B cell (primary cell): ENCODE measurements at regions not wholly inside any gene's neighbourhood (a gene's known extent, or its start where the extent isn't known, plus 50 kb on each side); places are given as distances from the start of the nearest gene placed in this dataset.

Experiments
- ATAC-seq: fragments of 200-7000 bp; cut with Tn5 transposase; one replicate; pipeline ENCODE4 v1.10.0; 2021; ENCODE audit warnings: low read depth, mild to moderate bottlenecking, moderate number of reproducible peaks, moderate library complexity
- CTCF ChIA-PET: fragments of 350-600 bp; sonication (Branson Sonifier 250); formaldehyde crosslinking; loops from one replicate; lab custom pipeline; 2021; ENCODE audit warnings: antibody characterized with exemption, inconsistent platforms; lab: Charles Lee
- POLR2A ChIA-PET: fragments of 350-600 bp; sonication (Branson Sonifier 250); formaldehyde crosslinking; loops from one replicate; lab custom pipeline; 2021; ENCODE audit warnings: antibody characterized with exemption; lab: Charles Lee
- DNase-seq: peaks from one replicate; pipeline ENCODE4 v3.0.0; 2013
- H2AFZ ChIP-seq: 2 replicates; pipeline ENCODE4 v1.6.1; 2012; ENCODE audit warnings: mild to moderate bottlenecking, low read depth, low read length; ENCODE audit not compliant: insufficient read depth, poor library complexity, severe bottlenecking
- H3K27ac ChIP-seq, 2 donors: 1 replicate in 1 of 2; 2 replicates in 1 of 2; pipeline ENCODE4 v1.5.1; 2012 to 2013; ENCODE audit warnings: low read length in 2 of 2, mild to moderate bottlenecking in 2 of 2, moderate library complexity in 1 of 2
- H3K27me3 ChIP-seq, 4 experiments: fragments of 200-600 bp in 1 of 4; sonication (generic) in 1 of 4; replicated peaks in 1 of 4; 1 replicate in 2 of 4; 2 replicates in 2 of 4; pipeline versions ENCODE4 v1.6.1 to v1.7.0; 2013 to 2016; ENCODE audit warnings: low read length in 3 of 4, mild to moderate bottlenecking in 2 of 4, mixed read lengths in 1 of 4, moderate library complexity in 1 of 4; ENCODE audit not compliant: insufficient read depth in 4 of 4, control insufficient read depth in 3 of 4; ENCODE audit errors: control extremely low read depth in 1 of 4
- H3K36me3 ChIP-seq, 2 experiments: replicated peaks in 1 of 2; 1 replicate in 1 of 2; 2 replicates in 1 of 2; pipeline versions ENCODE4 v1.6.1 to v1.7.1; 2013; ENCODE audit warnings: low read length in 1 of 2; ENCODE audit not compliant: insufficient read depth in 2 of 2, control insufficient read depth in 1 of 2; ENCODE audit errors: control extremely low read depth in 1 of 2, extremely low read depth in 1 of 2
- H3K4me1 ChIP-seq, 2 donors: fragments of 200-600 bp in 1 of 2; sonication (generic) in 1 of 2; 1 replicate in 1 of 2; 2 replicates in 1 of 2; pipeline versions ENCODE4 v1.5.1 to v1.6.1; 2013 to 2017; ENCODE audit warnings: low read length in 2 of 2; ENCODE audit not compliant: control insufficient read depth in 2 of 2, insufficient read depth in 2 of 2
- H3K4me2 ChIP-seq: replicated peaks from 2 replicates; pipeline ENCODE3; 2012; ENCODE audit warnings: mild to moderate bottlenecking, low read depth, low read length; ENCODE audit not compliant: poor library complexity, severe bottlenecking
- H3K4me3 ChIP-seq, 5 experiments: fragments of 200-600 bp in 1 of 5; sonication (generic) in 1 of 5; 1 replicate in 3 of 5; 2 replicates in 2 of 5; pipeline versions ENCODE4 v1.5.1 to v1.7.0; 2011 to 2016; ENCODE audit warnings: low read length in 4 of 5, mild to moderate bottlenecking in 4 of 5, low read depth in 2 of 5, control low read depth in 1 of 5, moderate library complexity in 1 of 5; ENCODE audit not compliant: insufficient read depth in 1 of 5; ENCODE audit errors: control extremely low read depth in 1 of 5, extremely low read depth in 1 of 5
- H3K79me2 ChIP-seq: fragments of 200-600 bp; sonication (generic); one replicate; pipeline ENCODE4 v1.6.0; 2016; ENCODE audit warnings: low read length; ENCODE audit not compliant: control insufficient read depth, insufficient read depth
- H3K9ac ChIP-seq: fragments of 200-600 bp; sonication (generic); 2 replicates; pipeline ENCODE4 v1.6.1; 2017; ENCODE audit warnings: mild to moderate bottlenecking, low read length, moderate library complexity
- H3K9me3 ChIP-seq, 3 donors: one replicate each; pipeline versions ENCODE4 v1.6.1 to v1.7.1; 2013; ENCODE audit warnings: low read length in 2 of 3; ENCODE audit not compliant: control insufficient read depth in 2 of 3, insufficient read depth in 1 of 3; ENCODE audit errors: control extremely low read depth in 1 of 3
- H4K20me1 ChIP-seq: 2 replicates; pipeline ENCODE4 v1.6.0; 2012; ENCODE audit warnings: mild to moderate bottlenecking, low read length; ENCODE audit not compliant: insufficient read depth, control insufficient read depth, poor library complexity, severe bottlenecking
- H3K27ac Mint-ChIP-seq: one replicate; pipeline ENCODE4 v1.8.0; 2021; ENCODE audit warnings: mixed read lengths
- H3K27me3 Mint-ChIP-seq: one replicate; pipeline ENCODE4 v1.8.0; 2021; ENCODE audit warnings: mixed read lengths
- H3K4me1 Mint-ChIP-seq: one replicate; pipeline ENCODE4 v1.8.0; 2021; ENCODE audit warnings: mixed read lengths
- H3K4me3 Mint-ChIP-seq: one replicate; pipeline ENCODE4 v1.8.0; 2021; ENCODE audit warnings: mixed read lengths
- H3K9me3 Mint-ChIP-seq: one replicate; pipeline ENCODE4 v1.8.0; 2022; ENCODE audit warnings: mixed read lengths; ENCODE audit not compliant: insufficient read depth
- CTCF ChIP-seq: fragments of 200-600 bp; IDR thresholded peaks from one replicate; pipeline ENCODE4 v1.8.0; 2022; ENCODE audit warnings: antibody characterized with exemption, mild to moderate bottlenecking
- EZH2 ChIP-seq: IDR thresholded peaks from 2 replicates; pipeline ENCODE4 v1.6.1; 2012; ENCODE audit warnings: borderline replicate concordance, low read depth, mild to moderate bottlenecking, moderate library complexity, low read length; ENCODE audit not compliant: insufficient read depth, poor library complexity, severe bottlenecking
- WGBS: methylation state at CpG from one replicate; pipeline ENCODE4 v1.1.5; 2013; ENCODE audit warnings: missing lambda C conversion rate; ENCODE audit not compliant: insufficient coverage; 5-methylcytosine and 5-hydroxymethylcytosine counted together
- intact Hi-C: fragments of 100-400 bp; cut with micrococcal nuclease; formaldehyde crosslinking; loops from one replicate; pipeline ENCODE4 v1.10.0; 2022

- Mint-ChIP-seq H3K4me3 (no peak overlapping the region), H3K27ac (no peak overlapping the region), H3K4me1 (peaks cover 2% of the 10 kb centered on the region), H3K9me3 (peaks cover 3% of the 10 kb centered on the region), H3K27me3 (peaks cover 14% of the 10 kb centered on the region)
- intact Hi-C loops: no loop called here
- no peaks in the 10 kb centered on the region for H3K79me2 ChIP-seq
- peaks cover 0 to 3% (median 0%) of the 10 kb centered on the region in 4 experiments for H3K27me3 ChIP-seq
- ChIA-PET POLR2A (no interaction called here), CTCF (no interaction called here)
- no peak overlapping the region for H2AFZ ChIP-seq
- H4K20me1 ChIP-seq: no peaks in the 10 kb centered on the region
- H3K27ac ChIP-seq: no peak overlapping the region
- H3K9me3 ChIP-seq: no peaks in the 10 kb centered on the region
- ATAC-seq (no peak), DNase-seq (no peak)
- no peak for TF ChIP-seq EZH2
- no peak for TF ChIP-seq CTCF
- H3K4me1 ChIP-seq: peaks cover 4 to 5% of the 10 kb centered on the region in 2 donors
- WGBS: no CpG with 5 or more reads among the region's 6 CpGs
- no peak overlapping the region for H3K4me2 ChIP-seq
- H3K9ac ChIP-seq: no peak overlapping the region
- H3K4me3 ChIP-seq: no peak overlapping the region
- no peaks in the 10 kb centered on the region for H3K36me3 ChIP-seq
These were observed 50.2 kb upstream of the SNAPC3 start for GRCh38 chr9:15372455-15372854.

- Mint-ChIP-seq H3K27me3 (peaks cover 14% of the 10 kb centered on the region), H3K4me1 (peaks cover 2% of the 10 kb centered on the region), H3K9me3 (peaks cover 3% of the 10 kb centered on the region), H3K4me3 (no peak overlapping the region), H3K27ac (no peak overlapping the region)
- POLR2A ChIA-PET: no interaction called here
- H4K20me1 ChIP-seq: no peaks in the 10 kb centered on the region
- no peak for DNase-seq
- H3K9ac ChIP-seq: no peak overlapping the region
- H3K36me3 ChIP-seq: no peaks in the 10 kb centered on the region
- ATAC-seq: no peak
- H2AFZ ChIP-seq: no peak overlapping the region
- no peaks in the 10 kb centered on the region for H3K79me2 ChIP-seq
- H3K4me2 ChIP-seq: no peak overlapping the region
- no peaks in the 10 kb centered on the region for H3K9me3 ChIP-seq
- CTCF ChIA-PET: no interaction called here
- 80% methylated on average over 6 of the region's 6 CpGs for WGBS
- no peaks in the 10 kb centered on the region for H3K27me3 ChIP-seq
- H3K4me1 ChIP-seq: peaks cover 4 to 5% of the 10 kb centered on the region in 2 donors
- no peak overlapping the region for H3K27ac ChIP-seq
- TF ChIP-seq CTCF: no peak
- intact Hi-C loops: no loop called here
- no peak overlapping the region for H3K4me3 ChIP-seq
These were observed 51.2 kb upstream of the SNAPC3 start for GRCh38 chr9:15371448-15371845.
